Natural killer cell treated with Interleukin-12 subunit alpha and Interleukin-12 subunit beta and Interleukin-15 and Interleukin-18, amount 100 ng/mL, for 72 hours (primary cell): ENCODE measurements at regions not wholly inside any gene's neighbourhood (a gene's known extent, or its start where the extent isn't known, plus 50 kb on each side); places are given as distances from the start of the nearest gene placed in this dataset.

ENCODE experiments used
- ATAC-seq, 2 donors: fragments of 150-1000 bp; cut with Tn5 transposase in 1 of 2; sonication (Bioruptor Pico), chemical (Tn5 transposase) in 1 of 2; 2 replicates each; pipeline ENCODE4 v1.10.0; 2021
- DNase-seq: peaks from one replicate; pipeline ENCODE4 v3.0.0; 2022; ENCODE audit warnings: low spot score
- H3K27ac Mint-ChIP-seq, 2 donors: 1 replicate in 1 of 2; 2 replicates in 1 of 2; pipeline ENCODE4 v1.8.0; 2022; ENCODE audit warnings: mixed read lengths in 2 of 2, mild to moderate bottlenecking in 1 of 2, moderate library complexity in 1 of 2
- H3K27me3 Mint-ChIP-seq, 2 donors: 1 replicate in 1 of 2; 2 replicates in 1 of 2; pipeline ENCODE4 v1.8.0; 2022; ENCODE audit warnings: mixed read lengths in 2 of 2
- H3K36me3 Mint-ChIP-seq: one replicate; pipeline ENCODE4 v1.8.0; 2022; ENCODE audit warnings: mixed read lengths
- H3K4me1 Mint-ChIP-seq, 2 donors: 1 replicate in 1 of 2; 2 replicates in 1 of 2; pipeline ENCODE4 v1.8.0; 2022; ENCODE audit warnings: low read depth in 2 of 2, mixed read lengths in 2 of 2, mild to moderate bottlenecking in 1 of 2
- H3K4me3 Mint-ChIP-seq: one replicate; pipeline ENCODE4 v1.8.0; 2022; ENCODE audit warnings: mixed read lengths
- H3K9me3 Mint-ChIP-seq: 2 replicates; pipeline ENCODE4 v1.8.0; 2022; ENCODE audit warnings: mixed read lengths

GRCh38 chr2:239507576-239508258, 106.9 kb upstream of the HDAC4 start:
- ATAC-seq, result peak in 1 of 2 donors; percentile 41
- Mint-ChIP-seq H3K27ac (no peak overlapping the region), H3K36me3 (no peaks in the 10 kb centered on the region)

GRCh38 chr2:239506961-239507360, 106.1 kb upstream of the HDAC4 start:
- Mint-ChIP-seq H3K9me3 (no peaks in the 10 kb centered on the region), H3K4me1 (peaks cover 0 to 5% of the 10 kb centered on the region in 2 donors), H3K4me3 (no peak overlapping the region), H3K36me3 (no peaks in the 10 kb centered on the region), H3K27me3 (peaks cover 0 to 2% of the 10 kb centered on the region in 2 donors), H3K27ac (no peak overlapping the region)
- ATAC-seq (no peak), DNase-seq (no peak)

More at GRCh38 chr2:239507576-239508258, 106.9 kb upstream of the HDAC4 start:
- no peak for DNase-seq
- peaks cover 0 to 5% of the 10 kb centered on the region in 2 donors for H3K4me1 Mint-ChIP-seq
- no peak overlapping the region for H3K4me3 Mint-ChIP-seq
- no peaks in the 10 kb centered on the region for H3K9me3 Mint-ChIP-seq
- peaks cover 0 to 2% of the 10 kb centered on the region in 2 donors for H3K27me3 Mint-ChIP-seq

GRCh38 chr2:239506101-239506857, 105.5 kb upstream of the HDAC4 start:
- no peak for ATAC-seq
- Mint-ChIP-seq H3K4me3 (no peak overlapping the region), H3K27ac (no peak overlapping the region), H3K36me3 (no peaks in the 10 kb centered on the region), H3K4me1 (peaks cover 0 to 5% of the 10 kb centered on the region in 2 donors), H3K9me3 (no peaks in the 10 kb centered on the region), H3K27me3 (peaks cover 0 to 3% of the 10 kb centered on the region in 2 donors)
- no peak for DNase-seq

GRCh38 chr2:239504643-239505235, 103.9 kb upstream of the HDAC4 start:
- ATAC-seq, result no peak
- DNase-seq, result no peak
- peaks cover 0 to 5% of the 10 kb centered on the region in 2 donors for H3K27me3 Mint-ChIP-seq
- no peak overlapping the region for H3K4me3 Mint-ChIP-seq
- H3K36me3 Mint-ChIP-seq, result no peaks in the 10 kb centered on the region
- no peak overlapping the region for H3K27ac Mint-ChIP-seq
- no peaks in the 10 kb centered on the region for H3K9me3 Mint-ChIP-seq
- peaks cover 0 to 5% of the 10 kb centered on the region in 2 donors for H3K4me1 Mint-ChIP-seq

GRCh38 chr2:239502430-239503186, 101.8 kb upstream of the HDAC4 start:
- Mint-ChIP-seq H3K4me1 (peaks cover 0 to 4% of the 10 kb centered on the region in 2 donors), H3K36me3 (no peaks in the 10 kb centered on the region), H3K27me3 (peaks cover 0 to 4% of the 10 kb centered on the region in 2 donors), H3K9me3 (no peaks in the 10 kb centered on the region), H3K27ac (no peak overlapping the region), H3K4me3 (no peak overlapping the region)
- ATAC-seq (no peak), DNase-seq (no peak)

- H3K27ac Mint-ChIP-seq, result no peak overlapping the region
- DNase-seq, result no peak
- no peaks in the 10 kb centered on the region for H3K36me3 Mint-ChIP-seq
- H3K9me3 Mint-ChIP-seq, result peaks cover 4% of the 10 kb centered on the region
- H3K27me3 Mint-ChIP-seq, result peaks cover 0 to 2% of the 10 kb centered on the region in 2 donors
- H3K4me1 Mint-ChIP-seq, result peaks cover 0 to 2% of the 10 kb centered on the region in 2 donors
- ATAC-seq, result no peak
- no peak overlapping the region for H3K4me3 Mint-ChIP-seq
These were observed 100.0 kb upstream of the HDAC4 start for GRCh38 chr2:239500574-239501550.

- ATAC-seq (no peak), DNase-seq (no peak)
- Mint-ChIP-seq H3K9me3 (peaks cover 4% of the 10 kb centered on the region), H3K36me3 (no peaks in the 10 kb centered on the region), H3K27ac (no peak overlapping the region), H3K27me3 (peaks cover 3 to 8% of the 10 kb centered on the region in 2 donors), H3K4me1 (peaks cover 0 to 1% of the 10 kb centered on the region in 2 donors), H3K4me3 (no peak overlapping the region)
These were observed 99.1 kb upstream of the HDAC4 start for GRCh38 chr2:239499726-239500573.

- ATAC-seq, result no peak
- H3K4me1 Mint-ChIP-seq, result no peaks in the 10 kb centered on the region
- H3K27me3 Mint-ChIP-seq, result peaks cover 11 to 14% of the 10 kb centered on the region in 2 donors
- H3K4me3 Mint-ChIP-seq, result no peak overlapping the region
- H3K27ac Mint-ChIP-seq, result no peak overlapping the region
- DNase-seq, result no peak
- no peaks in the 10 kb centered on the region for H3K36me3 Mint-ChIP-seq
- peaks cover 4% of the 10 kb centered on the region for H3K9me3 Mint-ChIP-seq
These were observed 98.3 kb upstream of the HDAC4 start for GRCh38 chr2:239498981-239499634.

GRCh38 chr2:239498576-239498975, 97.8 kb upstream of the HDAC4 start:
- Mint-ChIP-seq H3K9me3 (peaks cover 4% of the 10 kb centered on the region), H3K4me1 (no peaks in the 10 kb centered on the region), H3K36me3 (no peaks in the 10 kb centered on the region), H3K27me3 (peaks cover 15 to 16% of the 10 kb centered on the region in 2 donors), H3K4me3 (no peak overlapping the region), H3K27ac (no peak overlapping the region)
- ATAC-seq (no peak), DNase-seq (no peak)

- Mint-ChIP-seq H3K4me1 (peaks cover 2 to 4% of the 10 kb centered on the region in 2 donors), H3K4me3 (no peak overlapping the region), H3K9me3 (peaks cover 4% of the 10 kb centered on the region), H3K36me3 (no peaks in the 10 kb centered on the region), H3K27ac (no peak overlapping the region), H3K27me3 (peaks cover 20 to 29% of the 10 kb centered on the region in 2 donors)
- DNase-seq (no peak), ATAC-seq (no peak)
These were observed 95.9 kb upstream of the HDAC4 start for GRCh38 chr2:239496700-239497099.

GRCh38 chr2:239495791-239496233, 95.0 kb upstream of the HDAC4 start:
- H3K27me3 Mint-ChIP-seq, result peaks cover 22 to 29% of the 10 kb centered on the region in 2 donors
- peaks cover 4% of the 10 kb centered on the region for H3K9me3 Mint-ChIP-seq

More at GRCh38 chr2:239495791-239496233, 95.0 kb upstream of the HDAC4 start:
- Mint-ChIP-seq H3K36me3 (no peaks in the 10 kb centered on the region), H3K4me3 (no peak overlapping the region), H3K27ac (no peak overlapping the region), H3K4me1 (peaks cover 2 to 4% of the 10 kb centered on the region in 2 donors)
- no peak for DNase-seq
- ATAC-seq, result no peak
